Mesenchymal stem cell (in vitro differentiated cells and primary cell): ENCODE measurements at regions not wholly inside any gene's neighbourhood (a gene's known extent, or its start where the extent isn't known, plus 50 kb on each side); places are given as distances from the start of the nearest gene placed in this dataset.

Source experiments
- DNase-seq: peaks from one replicate; pipeline ENCODE4 v3.0.0-alpha.2; 2013
- H2AFZ ChIP-seq: one replicate; pipeline ENCODE4 v1.6.1; 2013; ENCODE audit warnings: low read depth, mild to moderate bottlenecking, control low read depth, inconsistent platforms, low read length, moderate library complexity
- H2AK5ac ChIP-seq: 2 replicates; pipeline ENCODE4 v1.6.1; 2013; ENCODE audit warnings: low read length, moderate library complexity, mild to moderate bottlenecking, inconsistent platforms; ENCODE audit not compliant: severe bottlenecking
- H2BK120ac ChIP-seq: one replicate; pipeline ENCODE4 v1.6.1; 2013; ENCODE audit warnings: low read depth, mild to moderate bottlenecking, inconsistent platforms, low read length, moderate library complexity
- H2BK12ac ChIP-seq, 2 experiments: one replicate each; pipeline ENCODE4 v1.6.1; 2013; ENCODE audit warnings: inconsistent platforms in 2 of 2, low read length in 2 of 2, mild to moderate bottlenecking in 2 of 2, moderate library complexity in 2 of 2, control low read depth in 1 of 2
- H2BK15ac ChIP-seq: one replicate; pipeline ENCODE4 v1.6.1; 2013; ENCODE audit warnings: mild to moderate bottlenecking, low read depth, inconsistent platforms; ENCODE audit not compliant: poor library complexity, severe bottlenecking
- H2BK5ac ChIP-seq: 2 replicates; pipeline ENCODE4 v1.6.1; 2013; ENCODE audit warnings: low read depth, mild to moderate bottlenecking, low read length, control low read depth, inconsistent platforms; ENCODE audit not compliant: poor library complexity, severe bottlenecking
- H3K14ac ChIP-seq, 2 experiments: one replicate each; pipeline ENCODE4 v1.6.1; 2013; ENCODE audit warnings: inconsistent platforms in 2 of 2, low read length in 2 of 2, control low read depth in 1 of 2, mild to moderate bottlenecking in 1 of 2, moderate library complexity in 1 of 2
- H3K18ac ChIP-seq, 2 experiments: one replicate each; pipeline ENCODE4 v1.6.1; 2013; ENCODE audit warnings: inconsistent platforms in 2 of 2, low read length in 2 of 2, control low read depth in 1 of 2, low read depth in 1 of 2, mild to moderate bottlenecking in 1 of 2
- H3K23ac ChIP-seq, 2 experiments: one replicate each; pipeline ENCODE4 v1.6.1; 2013; ENCODE audit warnings: inconsistent platforms in 2 of 2, low read length in 2 of 2, mild to moderate bottlenecking in 2 of 2, moderate library complexity in 2 of 2, control low read depth in 1 of 2
- H3K27ac ChIP-seq: 2 replicates; pipeline ENCODE4 v1.5.1; 2013; ENCODE audit warnings: mild to moderate bottlenecking, moderate library complexity, low read length, control low read depth, inconsistent platforms; ENCODE audit not compliant: poor library complexity, severe bottlenecking
- H3K27me3 ChIP-seq, 2 experiments: 2 replicates each; pipeline versions ENCODE4 v1.6.1 to v1.7.0; 2013; ENCODE audit warnings: low read length in 2 of 2, mild to moderate bottlenecking in 2 of 2, moderate library complexity in 2 of 2, control low read depth in 1 of 2, inconsistent platforms in 1 of 2; ENCODE audit not compliant: control insufficient read depth in 1 of 2, insufficient read depth in 1 of 2
- H3K36me3 ChIP-seq, 2 experiments: 2 replicates each; pipeline versions ENCODE4 v1.6.1 to v1.7.0; 2013; ENCODE audit warnings: low read length in 2 of 2, control low read depth in 1 of 2, inconsistent platforms in 1 of 2, low read depth in 1 of 2, mild to moderate bottlenecking in 1 of 2; ENCODE audit not compliant: insufficient read depth in 2 of 2, control insufficient read depth in 1 of 2
- H3K4ac ChIP-seq, 2 experiments: one replicate each; pipeline ENCODE4 v1.6.1; 2013; ENCODE audit warnings: inconsistent platforms in 2 of 2, low read length in 2 of 2, mild to moderate bottlenecking in 2 of 2, moderate library complexity in 2 of 2, control low read depth in 1 of 2, low read depth in 1 of 2
- H3K4me1 ChIP-seq: 2 replicates; pipeline ENCODE4 v1.6.1; 2013; ENCODE audit warnings: low read depth, low read length, control low read depth; ENCODE audit not compliant: control insufficient read depth, insufficient read depth
- H3K4me2 ChIP-seq: 2 replicates; pipeline ENCODE4 v1.6.1; 2013; ENCODE audit warnings: low read length, mild to moderate bottlenecking, inconsistent platforms; ENCODE audit not compliant: poor library complexity, severe bottlenecking
- H3K4me3 ChIP-seq, 2 experiments: 2 replicates each; pipeline versions ENCODE4 v1.5.1 to v1.7.0; 2013; ENCODE audit warnings: low read length in 2 of 2, mild to moderate bottlenecking in 2 of 2, control low read depth in 1 of 2, low read depth in 1 of 2; ENCODE audit not compliant: insufficient read depth in 1 of 2
- H3K79me1 ChIP-seq: replicated peaks from 2 replicates; pipeline ENCODE4 v1.6.1; 2013; ENCODE audit warnings: mild to moderate bottlenecking, control low read depth, low read length, inconsistent platforms; ENCODE audit not compliant: poor library complexity, severe bottlenecking
- H3K9ac ChIP-seq: 2 replicates; pipeline ENCODE4 v1.7.0; 2013; ENCODE audit warnings: mild to moderate bottlenecking, low read length, moderate library complexity
- H3K9me3 ChIP-seq: 2 replicates; pipeline ENCODE4 v1.7.0; 2013; ENCODE audit warnings: mild to moderate bottlenecking, low read length; ENCODE audit not compliant: control insufficient read depth
- H4K8ac ChIP-seq: one replicate; pipeline ENCODE4 v1.6.1; 2013; ENCODE audit warnings: inconsistent platforms, mild to moderate bottlenecking, low read length, moderate library complexity
- H4K91ac ChIP-seq: one replicate; pipeline ENCODE4 v1.6.1; 2013; ENCODE audit warnings: mild to moderate bottlenecking, low read length, inconsistent platforms
- WGBS: methylation state at CpG from one replicate; pipeline ENCODE4 v1.1.7; 2013; ENCODE audit warnings: mixed read lengths; 5-methylcytosine and 5-hydroxymethylcytosine counted together

- Histone ChIP-seq H3K4me3 (no peak overlapping the region), H2BK15ac (no peak overlapping the region), H2AFZ (no peak overlapping the region), H3K27ac (no peak overlapping the region), H4K8ac (no peak overlapping the region), H4K91ac (no peak overlapping the region), H3K9ac (no peak overlapping the region), H2BK5ac (no peak overlapping the region), H3K4me2 (no peak overlapping the region), H3K14ac (no peak overlapping the region), H3K36me3 (no peaks in the 10 kb centered on the region), H2AK5ac (no peak overlapping the region), H3K9me3 (no peaks in the 10 kb centered on the region), H3K4me1 (no peaks in the 10 kb centered on the region), H2BK120ac (no peak overlapping the region), H3K79me1 (no peaks in the 10 kb centered on the region), H3K18ac (no peak overlapping the region), H3K23ac (no peak overlapping the region), H2BK12ac (no peak overlapping the region), H3K27me3 (peaks cover 0 to 7% of the 10 kb centered on the region in 2 experiments), H3K4ac (no peak overlapping the region)
- no peak for DNase-seq
- 76% methylated on average over 5 of the region's 6 CpGs for WGBS
These were observed 509.6 kb downstream of the CMPK2 start for GRCh38 chr2:6355886-6356761.

GRCh38 chr2:6358546-6358945 lies 507.2 kb downstream of the CMPK2 start:
- DNase-seq: no peak
- Histone ChIP-seq H3K4ac (no peak overlapping the region), H3K18ac (no peak overlapping the region)

GRCh38 chr2:6358985-6359384 lies 506.7 kb downstream of the CMPK2 start:
- Histone ChIP-seq H3K4me2 (no peak overlapping the region), H3K23ac (no peak overlapping the region), H3K27ac (no peak overlapping the region), H2AK5ac (no peak overlapping the region), H3K4me3 (no peak overlapping the region), H3K27me3 (peaks cover 0 to 7% of the 10 kb centered on the region in 2 experiments), H2AFZ (no peak overlapping the region), H3K14ac (no peak overlapping the region), H2BK120ac (no peak overlapping the region), H2BK5ac (no peak overlapping the region), H3K4me1 (no peaks in the 10 kb centered on the region), H2BK12ac (no peak overlapping the region), H4K91ac (no peak overlapping the region), H3K79me1 (no peaks in the 10 kb centered on the region), H3K18ac (no peak overlapping the region), H3K9me3 (no peaks in the 10 kb centered on the region), H3K4ac (no peak overlapping the region), H3K9ac (no peak overlapping the region), H2BK15ac (no peak overlapping the region), H3K36me3 (no peaks in the 10 kb centered on the region), H4K8ac (no peak overlapping the region)
- DNase-seq: no peak
- WGBS: 84% methylated on average over 3 of the region's 5 CpGs

More at GRCh38 chr2:6358546-6358945, 507.2 kb downstream of the CMPK2 start:
- Histone ChIP-seq H2AFZ (no peak overlapping the region), H3K27ac (no peak overlapping the region), H2BK120ac (no peak overlapping the region), H3K9ac (no peak overlapping the region), H3K14ac (no peak overlapping the region), H3K36me3 (no peaks in the 10 kb centered on the region), H3K27me3 (peaks cover 0 to 7% of the 10 kb centered on the region in 2 experiments), H4K8ac (no peak overlapping the region), H3K4me2 (no peak overlapping the region), H3K23ac (no peak overlapping the region), H3K79me1 (no peaks in the 10 kb centered on the region), H3K4me3 (no peak overlapping the region), H4K91ac (no peak overlapping the region), H2AK5ac (no peak overlapping the region), H2BK15ac (no peak overlapping the region), H3K9me3 (no peaks in the 10 kb centered on the region), H2BK5ac (no peak overlapping the region), H3K4me1 (no peaks in the 10 kb centered on the region), H2BK12ac (no peak overlapping the region)
- WGBS: 94% methylated on average over 3 of the region's 5 CpGs

GRCh38 chr2:6359964-6360363 lies 505.7 kb downstream of the CMPK2 start:
- Histone ChIP-seq H3K14ac (no peak overlapping the region), H3K79me1 (no peaks in the 10 kb centered on the region), H3K9me3 (no peaks in the 10 kb centered on the region), H3K23ac (peak overlapping the region in 1 of 2 experiments; percentile 74), H2BK120ac (no peak overlapping the region), H2AK5ac (no peak overlapping the region), H2BK12ac (no peak overlapping the region), H3K36me3 (no peaks in the 10 kb centered on the region), H3K27ac (no peak overlapping the region), H2BK5ac (no peak overlapping the region), H3K4me1 (no peaks in the 10 kb centered on the region), H3K4me3 (no peak overlapping the region), H2AFZ (no peak overlapping the region), H3K4me2 (no peak overlapping the region), H2BK15ac (no peak overlapping the region), H3K27me3 (peaks cover 0 to 7% of the 10 kb centered on the region in 2 experiments), H3K9ac (no peak overlapping the region), H4K8ac (no peak overlapping the region), H3K4ac (no peak overlapping the region), H4K91ac (no peak overlapping the region), H3K18ac (no peak overlapping the region)
- WGBS: 61% methylated on average over 5 of the region's 5 CpGs
- no peak for DNase-seq
